ENCODE measurements at regions not wholly inside any gene's neighbourhood (a gene's known extent, or its start where the extent isn't known, plus 50 kb on each side); places are given as distances from the start of the nearest gene placed in this dataset.

DNA sequence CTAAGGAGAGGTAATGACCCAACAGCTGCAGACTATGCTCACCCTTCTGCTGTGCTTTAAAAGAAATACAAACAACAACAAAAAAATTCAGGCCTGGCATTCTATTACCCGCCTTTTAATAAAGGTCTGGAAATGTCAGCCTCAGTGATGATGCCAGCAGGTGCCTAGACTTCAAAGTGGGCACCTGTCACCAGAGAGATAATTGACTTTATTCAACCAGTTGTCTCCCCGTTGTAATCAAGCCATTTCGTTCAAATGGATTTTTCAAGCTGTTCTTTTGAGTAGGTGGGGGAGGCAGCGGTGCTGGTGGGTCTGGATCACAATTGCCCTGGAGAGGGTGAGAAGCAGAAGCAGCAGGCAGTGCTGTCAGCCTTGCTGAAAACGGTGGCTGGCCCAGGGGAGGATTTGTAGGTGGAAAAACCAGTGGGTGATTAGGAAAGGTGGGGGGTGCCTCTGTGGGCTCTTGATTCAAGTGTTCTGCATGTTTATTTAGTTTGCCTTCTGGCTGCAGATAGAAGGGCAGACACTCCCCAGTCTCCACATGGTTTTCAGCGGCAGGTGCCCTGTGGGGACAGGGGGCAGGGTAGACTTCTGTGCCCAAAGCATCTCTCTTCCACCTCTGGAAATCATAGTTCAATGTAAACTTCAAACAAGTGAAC is 300.2 kb upstream of the SLCO3A1 start:
- Histone ChIP-seq H3K36me3 (replicated peaks; ENCODE audit: insufficient read depth, low read depth) (no peaks in the 10 kb centered on the region), H3K27me3 (no peaks in the 10 kb centered on the region), H3K9me3 (ENCODE audit: low read depth) (no peaks in the 10 kb centered on the region), H3K4me2 (no peak overlapping the region), H2AFZ (no peak overlapping the region), H3K4me1 (ENCODE audit: insufficient read depth) (no peaks in the 10 kb centered on the region), H3K27ac (no peak overlapping the region), H3K9me2 (replicated peaks; ENCODE audit: insufficient read depth) (no peaks in the 10 kb centered on the region), H4K20me1 (ENCODE audit: insufficient read depth, poor library complexity, severe bottlenecking) (no peaks in the 10 kb centered on the region), H3K79me2 (no peaks in the 10 kb centered on the region), H3K4me3 (no peak overlapping the region)
- TF ChIP-seq EZH2phosphoT487 (IDR thresholded peaks at IDR 0.05; ENCODE audit: low read depth, severe bottlenecking, unreplicated experiment) = no peak
- TF ChIP-seq, protein P1, sequence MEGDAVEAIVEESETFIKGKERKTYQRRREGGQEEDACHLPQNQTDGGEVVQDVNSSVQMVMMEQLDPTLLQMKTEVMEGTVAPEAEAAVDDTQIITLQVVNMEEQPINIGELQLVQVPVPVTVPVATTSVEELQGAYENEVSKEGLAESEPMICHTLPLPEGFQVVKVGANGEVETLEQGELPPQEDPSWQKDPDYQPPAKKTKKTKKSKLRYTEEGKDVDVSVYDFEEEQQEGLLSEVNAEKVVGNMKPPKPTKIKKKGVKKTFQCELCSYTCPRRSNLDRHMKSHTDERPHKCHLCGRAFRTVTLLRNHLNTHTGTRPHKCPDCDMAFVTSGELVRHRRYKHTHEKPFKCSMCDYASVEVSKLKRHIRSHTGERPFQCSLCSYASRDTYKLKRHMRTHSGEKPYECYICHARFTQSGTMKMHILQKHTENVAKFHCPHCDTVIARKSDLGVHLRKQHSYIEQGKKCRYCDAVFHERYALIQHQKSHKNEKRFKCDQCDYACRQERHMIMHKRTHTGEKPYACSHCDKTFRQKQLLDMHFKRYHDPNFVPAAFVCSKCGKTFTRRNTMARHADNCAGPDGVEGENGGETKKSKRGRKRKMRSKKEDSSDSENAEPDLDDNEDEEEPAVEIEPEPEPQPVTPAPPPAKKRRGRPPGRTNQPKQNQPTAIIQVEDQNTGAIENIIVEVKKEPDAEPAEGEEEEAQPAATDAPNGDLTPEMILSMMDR (IDR thresholded peaks at IDR 0.05; ENCODE audit: poor library complexity) = no peak
- TF ChIP-seq EZH2 (IDR thresholded peaks at IDR 0.05; ENCODE audit: borderline replicate concordance) = no peak
- DNase-seq (ENCODE audit: low spot score) = no peak
- 66% methylated on average over 6 of the region's 6 CpGs for WGBS (ENCODE audit: low lambda C conversion rate, missing lambda C conversion rate)

DNA sequence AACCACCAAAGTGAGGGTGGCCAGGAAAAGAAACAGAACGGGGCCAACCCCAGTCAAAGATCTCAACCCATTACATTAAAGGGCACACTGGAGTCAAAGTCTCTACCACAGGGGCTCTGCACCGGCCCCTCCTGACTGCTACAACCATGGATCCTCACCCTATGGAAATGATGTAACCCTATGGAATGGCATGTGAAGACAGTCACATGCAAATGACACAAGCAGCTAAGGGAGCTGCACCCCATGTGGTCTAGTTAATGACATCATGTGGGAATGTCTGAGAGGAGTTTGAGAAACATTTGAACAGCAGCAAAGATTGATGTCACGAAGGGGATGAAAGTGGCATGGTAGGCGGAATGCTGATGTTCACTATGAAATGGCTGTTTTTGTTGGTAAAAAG is 298.2 kb upstream of the SLCO3A1 start:
- Histone ChIP-seq H2AFZ (no peak overlapping the region), H3K4me2 (no peak overlapping the region), H3K4me3 (no peak overlapping the region), H3K9me3 (ENCODE audit: low read depth) (no peaks in the 10 kb centered on the region), H4K20me1 (ENCODE audit: insufficient read depth, poor library complexity, severe bottlenecking) (no peaks in the 10 kb centered on the region), H3K36me3 (replicated peaks; ENCODE audit: insufficient read depth, low read depth) (no peaks in the 10 kb centered on the region), H3K27me3 (no peaks in the 10 kb centered on the region), H3K4me1 (ENCODE audit: insufficient read depth) (no peaks in the 10 kb centered on the region), H3K79me2 (no peaks in the 10 kb centered on the region), H3K9me2 (replicated peaks; ENCODE audit: insufficient read depth) (no peaks in the 10 kb centered on the region), H3K27ac (no peak overlapping the region)
- DNase-seq (ENCODE audit: low spot score) = no peak
- TF ChIP-seq EZH2phosphoT487 (IDR thresholded peaks at IDR 0.05; ENCODE audit: low read depth, severe bottlenecking, unreplicated experiment) = no peak
- no peak for TF ChIP-seq EZH2 (IDR thresholded peaks at IDR 0.05; ENCODE audit: borderline replicate concordance)
- TF ChIP-seq, protein P1 (IDR thresholded peaks at IDR 0.05; ENCODE audit: poor library complexity) = no peak
- WGBS (ENCODE audit: low lambda C conversion rate, missing lambda C conversion rate) = 93% methylated on average over 4 of the region's 4 CpGs

DNA sequence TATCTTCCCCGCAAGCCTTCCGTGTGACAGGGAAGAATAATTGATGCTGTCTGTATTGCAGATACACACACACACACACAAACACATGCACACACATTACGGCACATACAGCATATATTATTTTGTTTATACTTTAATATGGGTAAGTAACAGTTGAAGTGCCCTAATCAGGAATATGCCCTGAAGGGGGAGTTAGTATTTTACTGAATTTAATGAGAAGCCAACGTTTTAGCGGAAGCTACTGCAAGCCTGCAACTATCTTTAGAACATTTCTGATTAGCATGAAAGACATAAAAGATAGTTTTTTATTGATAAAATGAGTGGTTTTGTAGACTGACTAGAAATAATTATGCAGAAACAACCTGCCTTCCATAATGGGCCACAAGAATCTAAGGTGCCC is 296.6 kb upstream of the SLCO3A1 start:
- TF ChIP-seq EZH2phosphoT487 (IDR thresholded peaks at IDR 0.05; ENCODE audit: low read depth, severe bottlenecking, unreplicated experiment) (no peak), EZH2 (IDR thresholded peaks at IDR 0.05; ENCODE audit: borderline replicate concordance) (no peak)
- TF ChIP-seq, protein P1 (IDR thresholded peaks at IDR 0.05; ENCODE audit: poor library complexity) = no peak
- Histone ChIP-seq H2AFZ (no peak overlapping the region), H4K20me1 (ENCODE audit: insufficient read depth, poor library complexity, severe bottlenecking) (no peaks in the 10 kb centered on the region), H3K9me2 (replicated peaks; ENCODE audit: insufficient read depth) (no peaks in the 10 kb centered on the region), H3K36me3 (replicated peaks; ENCODE audit: insufficient read depth, low read depth) (no peaks in the 10 kb centered on the region), H3K9me3 (ENCODE audit: low read depth) (no peaks in the 10 kb centered on the region), H3K4me1 (ENCODE audit: insufficient read depth) (no peaks in the 10 kb centered on the region), H3K27ac (no peak overlapping the region), H3K4me3 (no peak overlapping the region), H3K27me3 (no peaks in the 10 kb centered on the region), H3K4me2 (no peak overlapping the region), H3K79me2 (no peaks in the 10 kb centered on the region)
- no peak for DNase-seq (ENCODE audit: low spot score)
- 87% methylated on average over 5 of the region's 5 CpGs for WGBS (ENCODE audit: low lambda C conversion rate, missing lambda C conversion rate)

All from hepatocyte (in vitro differentiated cells).